Esophagus squamous epithelium (tissue), 5 donors: ENCODE measurements at regions not wholly inside any gene's neighbourhood (a gene's known extent, or its start where the extent isn't known, plus 50 kb on each side); places are given as distances from the start of the nearest gene placed in this dataset.

Source experiments
- DNase-seq: peaks from one replicate; lab custom pipeline; 2025; lab: John Stamatoyannopoulos, UW
- H3K27ac ChIP-seq, 4 donors: fragments of 200-600 bp; sonication (generic); one replicate each; pipeline ENCODE4 v1.5.1; 2016 to 2019; ENCODE audit warnings: mild to moderate bottlenecking in 1 of 4
- H3K27me3 ChIP-seq, 4 donors: fragments of 200-600 bp; sonication (generic); 1 replicate in 3 of 4; 2 replicates in 1 of 4; pipeline versions ENCODE4 v1.5.1 to v1.6.0; 2017 to 2021; ENCODE audit warnings: antibody characterized with exemption in 1 of 4
- H3K36me3 ChIP-seq, 3 donors: fragments of 200-600 bp; sonication (generic); one replicate each; pipeline ENCODE4 v1.5.1; 2016 to 2019
- H3K4me1 ChIP-seq, 3 donors: fragments of 200-600 bp; sonication (generic); one replicate each; pipeline ENCODE4 v1.5.1; 2017 to 2019
- H3K4me3 ChIP-seq, 4 donors: fragments of 200-600 bp; sonication (generic); 1 replicate in 3 of 4; 2 replicates in 1 of 4; pipeline ENCODE4 v1.5.1; 2016 to 2019; ENCODE audit warnings: mild to moderate bottlenecking in 2 of 4, moderate library complexity in 1 of 4
- H3K9me3 ChIP-seq, 3 donors: fragments of 200-600 bp; sonication (generic); one replicate each; pipeline ENCODE4 v1.5.1; 2016 to 2019
- CTCF ChIP-seq, 6 experiments: fragments of 450-650 bp in 4 of 6; fragments of 200-600 bp in 2 of 6; sonication (generic) in 2 of 6; IDR thresholded peaks; one replicate each; pipeline ENCODE4 v1.5.1; 2016 to 2019; ENCODE audit warnings: antibody characterized with exemption in 6 of 6, mild to moderate bottlenecking in 4 of 6, moderate library complexity in 4 of 6
- POLR2A ChIP-seq, 4 donors: fragments of 450-650 bp; IDR thresholded peaks; one replicate each; pipeline ENCODE4 v1.6.1; 2017; ENCODE audit warnings: antibody characterized with exemption in 4 of 4, mild to moderate bottlenecking in 4 of 4, moderate library complexity in 3 of 4
- WGBS, 2 donors: methylation state at CpG; one replicate each; pipeline ENCODE4 v1.1.5; 2018; 5-methylcytosine and 5-hydroxymethylcytosine counted together
- intact Hi-C: fragments of 100-400 bp; cut with DNase I; formaldehyde crosslinking; loops from one replicate; pipeline ENCODE4 v1.15.0; 2022
- donor health status: DM: yes; HTN: yes; CAD: no.

GRCh38 chr18:75800331-75800648, 372.8 kb upstream of the SMIM21 start:
- intact Hi-C loops: no loop called here
- Histone ChIP-seq H3K4me3 (no peak overlapping the region), H3K27ac (no peak overlapping the region), H3K4me1 (no peaks in the 10 kb centered on the region), H3K27me3 (no peaks in the 10 kb centered on the region), H3K36me3 (no peaks in the 10 kb centered on the region), H3K9me3 (no peaks in the 10 kb centered on the region)
- 89 to 91% methylated on average over 6 of the region's 6 CpGs for WGBS, 2 donors
- no peak for DNase-seq
- no peak for TF ChIP-seq CTCF (IDR thresholded peaks at IDR 0.05)
- no peak for TF ChIP-seq POLR2A (IDR thresholded peaks at IDR 0.05)

- WGBS, 2 donors: 81 to 82% methylated on average over 8 to 10 of the region's 10 CpGs
- intact Hi-C loops: no loop called here
- Histone ChIP-seq H3K27me3 (no peaks in the 10 kb centered on the region), H3K9me3 (no peaks in the 10 kb centered on the region), H3K27ac (no peak overlapping the region), H3K4me3 (no peak overlapping the region), H3K4me1 (no peaks in the 10 kb centered on the region), H3K36me3 (no peaks in the 10 kb centered on the region)
- TF ChIP-seq CTCF (IDR thresholded peaks at IDR 0.05) (no peak), POLR2A (IDR thresholded peaks at IDR 0.05) (no peak)
- no peak for DNase-seq
These were observed 372.2 kb upstream of the SMIM21 start for GRCh38 chr18:75799449-75800330.

GRCh38 chr18:75797046-75797445, 369.5 kb upstream of the SMIM21 start:
- DNase-seq: no peak
- Histone ChIP-seq H3K27me3 (no peaks in the 10 kb centered on the region), H3K9me3 (peaks cover 0 to 7% (median 0%) of the 10 kb centered on the region in 3 donors), H3K4me3 (no peak overlapping the region), H3K36me3 (no peaks in the 10 kb centered on the region), H3K4me1 (no peaks in the 10 kb centered on the region), H3K27ac (no peak overlapping the region)
- TF ChIP-seq CTCF (IDR thresholded peaks at IDR 0.05) (no peak), POLR2A (IDR thresholded peaks at IDR 0.05) (no peak)
- intact Hi-C loops: no loop called here
- 70 to 77% methylated on average over 1 of the region's 1 CpG for WGBS, 2 donors

- no peaks in the 10 kb centered on the region for H3K27me3 ChIP-seq
- no peak overlapping the region for H3K4me3 ChIP-seq
- H3K4me1 ChIP-seq: no peaks in the 10 kb centered on the region
- intact Hi-C loops: no loop called here
- WGBS, 2 donors: 35 to 43% methylated on average over 2 of the region's 2 CpGs
- no peak overlapping the region for H3K27ac ChIP-seq
- peaks cover 0 to 7% (median 0%) of the 10 kb centered on the region in 3 donors for H3K9me3 ChIP-seq
- H3K36me3 ChIP-seq: no peaks in the 10 kb centered on the region
- no peak for DNase-seq
- TF ChIP-seq POLR2A (IDR thresholded peaks at IDR 0.05): no peak
- no peak for TF ChIP-seq CTCF (IDR thresholded peaks at IDR 0.05)
These were observed 363.3 kb upstream of the SMIM21 start for GRCh38 chr18:75790796-75791195.

GRCh38 chr18:75790111-75790510, 362.6 kb upstream of the SMIM21 start:
- WGBS, 2 donors: 81 to 85% methylated on average over 2 of the region's 2 CpGs
- Histone ChIP-seq H3K27ac (no peak overlapping the region), H3K36me3 (no peaks in the 10 kb centered on the region), H3K27me3 (no peaks in the 10 kb centered on the region), H3K4me3 (no peak overlapping the region), H3K4me1 (no peaks in the 10 kb centered on the region), H3K9me3 (peaks cover 0 to 7% (median 0%) of the 10 kb centered on the region in 3 donors)
- TF ChIP-seq CTCF (IDR thresholded peaks at IDR 0.05): no peak
- no peak for TF ChIP-seq POLR2A (IDR thresholded peaks at IDR 0.05)
- no peak for DNase-seq
- intact Hi-C loops: no loop called here
